GM23338 (cell line): ENCODE measurements at regions not wholly inside any gene's neighbourhood (a gene's known extent, or its start where the extent isn't known, plus 50 kb on each side); places are given as distances from the start of the nearest gene placed in this dataset.
A peak's percentile ranks its signal among the peaks of the same experiment; 100 is the strongest.
"Not testable (repeated sequence)": the region's sequence is repeated elsewhere in the genome, so short reads cannot be mapped to it uniquely, and the experiment has no call there.

ENCODE experiments used
- ATAC-seq: fragments of 200-7000 bp; cut with Tn5 transposase; 3 replicates; pipeline ENCODE4 v1.9.1; 2020
- DNase-seq: peaks from one replicate; pipeline ENCODE4 v3.0.0-alpha.2; 2015; ENCODE audit warnings: low spot score
- H2AFZ ChIP-seq: fragments of 200-600 bp; sonication (generic); 2 replicates; pipeline ENCODE4 v1.8.0; 2016; ENCODE audit warnings: antibody characterized with exemption, mild to moderate bottlenecking, moderate library complexity
- H3F3A ChIP-seq: fragments of 200-600 bp; sonication (generic); replicated peaks from 2 replicates; pipeline ENCODE4 v1.8.0; 2017; ENCODE audit warnings: antibody characterized with exemption, mixed run types, low read depth
- H3K27ac ChIP-seq: fragments of 200-600 bp; sonication (generic); 2 replicates; pipeline ENCODE4 v1.6.1; 2016; ENCODE audit warnings: low read depth
- H3K27me3 ChIP-seq: fragments of 200-600 bp; sonication (generic); 2 replicates; pipeline ENCODE4 v1.8.0; 2016; ENCODE audit warnings: mild to moderate bottlenecking, mixed run types, moderate library complexity; ENCODE audit not compliant: insufficient read depth
- H3K36me3 ChIP-seq: fragments of 200-600 bp; sonication (generic); 2 replicates; pipeline ENCODE4 v1.8.0; 2016; ENCODE audit warnings: mild to moderate bottlenecking; ENCODE audit not compliant: insufficient read depth
- H3K4me1 ChIP-seq: fragments of 200-600 bp; sonication (generic); 2 replicates; pipeline ENCODE4 v1.8.0; 2016; ENCODE audit warnings: mild to moderate bottlenecking, moderate library complexity; ENCODE audit not compliant: insufficient read depth
- H3K4me2 ChIP-seq: fragments of 200-600 bp; sonication (generic); 2 replicates; pipeline ENCODE4 v1.7.1; 2017; ENCODE audit warnings: mixed run types
- H3K4me3 ChIP-seq: fragments of 200-600 bp; sonication (generic); 2 replicates; pipeline ENCODE4 v1.6.1; 2016; ENCODE audit warnings: mixed run types
- H3K79me2 ChIP-seq: fragments of 200-600 bp; sonication (generic); replicated peaks from 2 replicates; pipeline ENCODE4 v1.8.0; 2017; ENCODE audit warnings: mild to moderate bottlenecking; ENCODE audit not compliant: insufficient read depth
- H3K9me2 ChIP-seq: fragments of 200-600 bp; sonication (generic); 2 replicates; pipeline ENCODE4 v1.8.0; 2017; ENCODE audit not compliant: insufficient read depth
- H4K20me1 ChIP-seq: fragments of 200-600 bp; sonication (generic); replicated peaks from 2 replicates; pipeline ENCODE4 v1.8.0; 2017; ENCODE audit warnings: mild to moderate bottlenecking; ENCODE audit not compliant: insufficient read depth
- H3K27ac Mint-ChIP-seq: 2 replicates; pipeline ENCODE4 v1.8.0; 2020; ENCODE audit warnings: inconsistent platforms, mild to moderate bottlenecking, moderate library complexity, mixed read lengths
- H3K27me3 Mint-ChIP-seq: 3 replicates; pipeline ENCODE4 v1.8.0; 2022; ENCODE audit warnings: low read depth, mild to moderate bottlenecking, moderate library complexity, mixed read lengths, inconsistent platforms; ENCODE audit not compliant: insufficient read depth, poor library complexity
- H3K36me3 Mint-ChIP-seq: 3 replicates; pipeline ENCODE4 v1.8.0; 2021; ENCODE audit warnings: low read depth, mild to moderate bottlenecking, inconsistent platforms, moderate library complexity, mixed read lengths
- H3K4me1 Mint-ChIP-seq: 3 replicates; pipeline ENCODE4 v1.8.0; 2020; ENCODE audit warnings: mild to moderate bottlenecking, inconsistent platforms, mixed read lengths
- H3K4me3 Mint-ChIP-seq: 3 replicates; pipeline ENCODE4 v1.8.0; 2021; ENCODE audit warnings: moderate library complexity, mild to moderate bottlenecking, inconsistent platforms, mixed read lengths
- H3K9me3 Mint-ChIP-seq: 3 replicates; pipeline ENCODE4 v1.8.0; 2020; ENCODE audit warnings: moderate library complexity, mild to moderate bottlenecking, inconsistent platforms, mixed read lengths
- CREB1 ChIP-seq: fragments of 250-450 bp; sonication (Bioruptor Pico); IDR thresholded peaks from 2 replicates; pipeline ENCODE4 v1.5.0; 2020; ENCODE audit warnings: low read depth, mild to moderate bottlenecking, moderate library complexity
- ETS1 ChIP-seq: IDR thresholded peaks from 2 replicates; pipeline ENCODE4 v1.6.1; 2016; ENCODE audit warnings: antibody characterized with exemption
- EZH2 ChIP-seq: fragments of 200-600 bp; sonication (generic); IDR thresholded peaks from one replicate; pipeline ENCODE4 v1.8.0; 2017; ENCODE audit warnings: antibody characterized with exemption, mild to moderate bottlenecking, low read depth; ENCODE audit not compliant: unreplicated experiment
- NANOG ChIP-seq: IDR thresholded peaks from 2 replicates; pipeline ENCODE4 v1.6.1; 2016; ENCODE audit warnings: antibody characterized with exemption, borderline replicate concordance
- POLR2AphosphoS5 ChIP-seq: IDR thresholded peaks from 2 replicates; pipeline ENCODE4 v1.6.1; 2016; ENCODE audit warnings: antibody characterized with exemption, low read depth
- STAT1 ChIP-seq: IDR thresholded peaks from one replicate; pipeline ENCODE4 v1.6.1; 2016; ENCODE audit warnings: antibody characterized with exemption; ENCODE audit not compliant: unreplicated experiment
- ZNF114 ChIP-seq: fragments of 250-450 bp; sonication (Bioruptor Pico); IDR thresholded peaks from 2 replicates; pipeline ENCODE4 v1.5.0; 2020; ENCODE audit warnings: mild to moderate bottlenecking, moderate library complexity
- ZNF331 ChIP-seq: fragments of 250-450 bp; sonication (Bioruptor Pico); IDR thresholded peaks from 2 replicates; pipeline ENCODE4 v1.5.0; 2020; ENCODE audit warnings: low read depth, mild to moderate bottlenecking, moderate library complexity
- TF ChIP-seq, protein P1 (sequence below), 2 experiments: fragments of 200-600 bp in 1 of 2; sonication (generic) in 1 of 2; conservative IDR thresholded peaks; 2 replicates each; pipeline versions ENCODE4 v1.5.1 to v1.6.1; 2016 to 2017; ENCODE audit warnings: antibody characterized with exemption in 2 of 2, low read depth in 2 of 2, mild to moderate bottlenecking in 2 of 2, moderate library complexity in 1 of 2

DNA sequence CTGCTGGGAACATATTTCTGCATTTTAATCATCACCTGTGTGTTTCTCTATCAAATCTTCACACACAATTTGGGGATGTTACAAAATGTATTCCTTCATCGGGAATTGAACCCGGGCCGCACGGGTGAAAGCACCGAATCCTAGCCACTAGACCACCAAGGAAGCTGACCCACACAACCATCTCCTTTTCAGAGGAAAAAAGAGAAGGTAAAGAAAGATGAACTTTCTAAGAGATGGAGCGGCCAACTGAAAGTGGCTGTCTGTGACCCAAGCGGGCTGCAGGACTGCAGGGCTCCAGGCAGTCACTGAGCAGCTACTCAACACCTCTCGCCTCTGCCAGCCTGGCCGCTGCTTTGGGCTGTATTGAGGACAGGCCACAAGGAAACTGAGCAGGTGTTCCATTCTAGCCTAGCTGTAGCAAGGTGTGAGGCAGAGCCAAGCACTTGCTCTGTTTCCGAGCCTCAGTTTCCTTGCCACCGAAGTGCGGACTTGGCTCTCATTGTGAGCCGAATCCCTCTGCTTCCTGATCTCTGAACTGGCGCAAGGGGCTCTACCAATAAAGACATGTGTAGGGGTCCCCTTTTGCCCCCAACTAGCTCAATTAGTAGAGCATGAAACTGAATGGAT is 156.9 kb upstream of the NBPF11 start:
- no peaks in the 10 kb centered on the region for H3K79me2 ChIP-seq
- H4K20me1 ChIP-seq, result no peaks in the 10 kb centered on the region
- peak overlapping the region; percentile 68 for H3K4me3 ChIP-seq
- Mint-ChIP-seq H3K27ac (no peak overlapping the region), H3K4me3 (peak overlapping the region; percentile 83), H3K27me3 (peaks cover 52% of the 10 kb centered on the region), H3K4me1 (peaks cover 25% of the 10 kb centered on the region), H3K36me3 (no peaks in the 10 kb centered on the region), H3K9me3 (peaks cover 2% of the 10 kb centered on the region)
- H3F3A ChIP-seq, result no peaks in the 10 kb centered on the region
- peaks cover 15% of the 10 kb centered on the region for H3K4me1 ChIP-seq
- H2AFZ ChIP-seq, result peak overlapping the region; percentile 99
- no peak for TF ChIP-seq POLR2AphosphoS5
- no peak for TF ChIP-seq ETS1
- TF ChIP-seq, protein P1, sequence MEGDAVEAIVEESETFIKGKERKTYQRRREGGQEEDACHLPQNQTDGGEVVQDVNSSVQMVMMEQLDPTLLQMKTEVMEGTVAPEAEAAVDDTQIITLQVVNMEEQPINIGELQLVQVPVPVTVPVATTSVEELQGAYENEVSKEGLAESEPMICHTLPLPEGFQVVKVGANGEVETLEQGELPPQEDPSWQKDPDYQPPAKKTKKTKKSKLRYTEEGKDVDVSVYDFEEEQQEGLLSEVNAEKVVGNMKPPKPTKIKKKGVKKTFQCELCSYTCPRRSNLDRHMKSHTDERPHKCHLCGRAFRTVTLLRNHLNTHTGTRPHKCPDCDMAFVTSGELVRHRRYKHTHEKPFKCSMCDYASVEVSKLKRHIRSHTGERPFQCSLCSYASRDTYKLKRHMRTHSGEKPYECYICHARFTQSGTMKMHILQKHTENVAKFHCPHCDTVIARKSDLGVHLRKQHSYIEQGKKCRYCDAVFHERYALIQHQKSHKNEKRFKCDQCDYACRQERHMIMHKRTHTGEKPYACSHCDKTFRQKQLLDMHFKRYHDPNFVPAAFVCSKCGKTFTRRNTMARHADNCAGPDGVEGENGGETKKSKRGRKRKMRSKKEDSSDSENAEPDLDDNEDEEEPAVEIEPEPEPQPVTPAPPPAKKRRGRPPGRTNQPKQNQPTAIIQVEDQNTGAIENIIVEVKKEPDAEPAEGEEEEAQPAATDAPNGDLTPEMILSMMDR (conservative IDR thresholded peaks at IDR 0.05; ENCODE audit: low read depth in 2 of 2), result no peak
- peak; percentile 30 for TF ChIP-seq EZH2
- TF ChIP-seq STAT1, result no peak
- no peak for TF ChIP-seq CREB1 (CRISPR knock-in tag)
- no peak for TF ChIP-seq ZNF114
- TF ChIP-seq NANOG, result no peak
- no peaks in the 10 kb centered on the region for H3K36me3 ChIP-seq
- peak overlapping the region; percentile 97 for H3K4me2 ChIP-seq
- DNase-seq (peak; percentile 79), ATAC-seq (peak; percentile 88)
- H3K9me2 ChIP-seq, result no peaks in the 10 kb centered on the region
- H3K27me3 ChIP-seq, result peaks cover 51% of the 10 kb centered on the region
- H3K27ac ChIP-seq, result no peak overlapping the region

DNA sequence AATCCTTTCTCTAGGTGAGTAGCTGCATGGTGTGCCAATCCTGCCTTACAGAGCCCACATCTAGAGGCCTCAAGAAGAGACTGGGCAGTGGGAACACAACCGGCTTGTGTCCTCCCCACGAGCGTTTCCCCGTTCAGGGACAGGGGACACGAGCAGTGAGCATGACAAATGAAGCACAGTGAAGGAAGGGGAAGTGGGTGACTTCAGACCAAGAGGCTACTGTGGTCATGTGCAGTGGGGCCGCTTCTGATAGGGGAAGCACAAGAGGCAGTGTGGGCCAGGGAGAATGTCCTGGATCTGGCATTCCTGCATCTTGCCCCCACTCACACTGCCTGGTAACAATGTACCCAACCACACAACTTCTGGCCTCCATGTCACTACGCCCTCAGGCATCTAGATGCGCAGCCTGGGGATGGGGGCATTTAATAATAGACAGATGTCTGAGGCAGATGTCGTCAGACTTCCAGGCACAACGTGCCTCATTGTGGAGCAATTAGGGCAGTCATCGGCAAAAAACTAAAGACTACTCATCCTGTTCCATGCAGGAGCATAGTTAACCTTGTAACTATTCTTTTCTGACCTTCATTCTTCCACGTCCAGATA is 155.6 kb upstream of the NBPF11 start:
- H3K36me3 Mint-ChIP-seq, result no peaks in the 10 kb centered on the region
- no peak overlapping the region for H3K4me3 Mint-ChIP-seq
- ATAC-seq (no peak), DNase-seq (no peak)
- Histone ChIP-seq H3K4me2 (no peak overlapping the region), H3K9me2 (no peaks in the 10 kb centered on the region), H3K27ac (no peak overlapping the region), H3K79me2 (no peaks in the 10 kb centered on the region), H3K4me1 (peaks cover 16% of the 10 kb centered on the region), H4K20me1 (no peaks in the 10 kb centered on the region), H3K4me3 (no peak overlapping the region), H3F3A (no peaks in the 10 kb centered on the region), H2AFZ (no peak overlapping the region), H3K27me3 (peaks cover 38% of the 10 kb centered on the region), H3K36me3 (no peaks in the 10 kb centered on the region)
- H3K4me1 Mint-ChIP-seq, result peaks cover 26% of the 10 kb centered on the region
- TF ChIP-seq POLR2AphosphoS5 (no peak), ZNF331 (CRISPR knock-in tag) (no peak)
- no peak overlapping the region for H3K27ac Mint-ChIP-seq
- H3K27me3 Mint-ChIP-seq, result peaks cover 59% of the 10 kb centered on the region
- peaks cover 5% of the 10 kb centered on the region for H3K9me3 Mint-ChIP-seq

DNA sequence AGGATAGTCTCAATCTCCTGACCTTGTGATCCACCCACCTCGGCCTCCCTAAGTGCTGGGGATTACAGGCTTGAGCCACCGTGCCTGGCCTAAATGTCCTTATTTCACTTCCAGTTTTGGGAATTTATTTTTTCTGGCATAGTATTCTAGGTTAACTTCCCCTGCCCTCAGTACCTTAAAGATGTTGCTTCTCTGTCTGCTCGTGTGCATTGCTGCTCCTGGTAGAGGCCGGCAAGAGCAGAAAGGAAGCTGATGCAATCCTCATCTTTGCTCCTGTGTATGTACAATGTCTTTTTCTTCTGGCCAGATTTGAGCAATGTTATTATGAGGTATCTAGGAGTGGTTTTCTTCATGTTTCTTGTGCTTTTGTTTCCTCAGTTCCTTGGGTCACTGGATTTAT is 152.9 kb upstream of the NBPF11 start:
- DNase-seq, H3K27ac ChIP-seq, H3K9me3 Mint-ChIP-seq, H3K4me2 ChIP-seq, H3K4me1 ChIP-seq, H3K4me3 Mint-ChIP-seq, H3F3A ChIP-seq, H3K36me3 ChIP-seq, H4K20me1 ChIP-seq, ATAC-seq, H3K79me2 ChIP-seq, H3K4me3 ChIP-seq, H2AFZ ChIP-seq, H3K9me2 ChIP-seq, H3K36me3 Mint-ChIP-seq: not testable (repeated sequence)
- Mint-ChIP-seq H3K27me3 (peaks cover 38% of the 10 kb centered on the region), H3K27ac (peak overlapping the region; percentile 69; the same call in 1 of the 2 replicates), H3K4me1 (peaks cover 15% of the 10 kb centered on the region)
- peaks cover 11% of the 10 kb centered on the region for H3K27me3 ChIP-seq

DNA sequence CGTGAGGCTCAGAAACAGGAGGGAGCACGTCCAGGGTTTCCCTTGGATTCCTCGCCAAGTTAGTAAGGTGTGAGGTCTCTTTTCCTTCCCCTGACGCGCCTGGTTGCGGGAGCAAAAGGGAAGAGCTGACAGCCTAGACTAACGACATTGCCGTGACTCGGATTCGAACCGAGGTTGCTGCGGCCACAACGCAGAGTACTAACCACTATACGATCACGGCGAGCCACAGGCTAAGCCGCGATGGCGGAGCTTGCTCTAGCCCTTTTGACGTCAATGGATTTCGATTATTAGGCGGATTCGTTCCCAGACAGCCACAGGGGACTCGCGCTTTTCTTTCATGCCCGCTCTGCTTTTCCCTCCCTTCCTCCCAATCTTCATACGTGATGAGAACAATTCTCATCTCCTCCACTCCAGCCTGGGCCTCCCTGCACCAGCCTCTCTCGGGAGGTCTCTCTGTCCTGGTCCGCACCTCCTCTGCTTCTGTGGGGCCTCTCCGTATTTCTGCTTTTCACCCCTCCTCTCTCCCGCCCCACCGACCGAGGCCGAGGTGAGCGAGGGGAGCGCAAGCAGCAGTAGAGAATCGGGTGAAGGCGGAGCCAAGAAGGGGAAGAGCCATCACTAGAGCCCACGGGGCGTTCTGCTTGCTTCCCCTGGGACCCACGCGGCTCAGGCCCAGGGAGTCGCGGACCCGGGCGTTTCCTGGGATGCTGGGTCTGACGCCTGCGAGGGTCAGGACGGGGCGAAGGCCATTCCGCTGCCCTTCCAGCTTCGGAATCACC is 150.7 kb upstream of the NBPF11 start:
- peaks cover 22% of the 10 kb centered on the region for H3K27me3 Mint-ChIP-seq

More for the DNA sequence above, 150.7 kb upstream of the NBPF11 start:
- DNase-seq, H3K36me3 ChIP-seq, H3K4me1 ChIP-seq, H3K9me3 Mint-ChIP-seq, H3K36me3 Mint-ChIP-seq, H3K79me2 ChIP-seq, H3K27me3 ChIP-seq, H3F3A ChIP-seq, H3K9me2 ChIP-seq, H4K20me1 ChIP-seq: not testable (repeated sequence)
- peak; percentile 86 for ATAC-seq
- H3K4me2 ChIP-seq, result peak overlapping the region; percentile 71
- 0 out of 2 replicates have a peak overlapping the region, but pooled peaks have one; percentile 27 for H3K27ac ChIP-seq
- H2AFZ ChIP-seq, result peak overlapping the region; percentile 90
- H3K4me3 ChIP-seq, result peak overlapping the region; percentile 54
- H3K4me1 Mint-ChIP-seq, result peaks cover 15% of the 10 kb centered on the region
- H3K4me3 Mint-ChIP-seq, result peak overlapping the region; percentile 90
- H3K27ac Mint-ChIP-seq, result peak overlapping the region; percentile 91; the same call in 1 of the 2 replicates
